H1 (cell line): ENCODE measurements at regions not wholly inside any gene's neighbourhood (a gene's known extent, or its start where the extent isn't known, plus 50 kb on each side); places are given as distances from the start of the nearest gene placed in this dataset.

Experiments used
- CTCF ChIA-PET: fragments of 300-600 bp; sonication (Branson Sonifier 250); formaldehyde crosslinking; loops from one replicate; lab custom pipeline; 2021; ENCODE audit not compliant: partially characterized antibody; lab: Charles Lee
- POLR2A ChIA-PET: fragments of 300-600 bp; sonication (Branson Sonifier 250); formaldehyde crosslinking; loops from one replicate; lab custom pipeline; 2021; ENCODE audit warnings: inconsistent platforms; ENCODE audit not compliant: partially characterized antibody; lab: Charles Lee
- DNase-seq, 2 experiments: peaks; one replicate each; pipeline versions ENCODE4 v3.0.0 to v3.0.0-alpha.2; 2010 to 2022; ENCODE audit warnings: low spot score in 2 of 2, low read depth in 1 of 2, mixed read lengths in 1 of 2
- FAIRE-seq: peaks from 2 replicates; lab custom pipeline; 2011; peaks lifted over from hg19 to GRCh38; lab: Jason Lieb, UNC
- H2AFZ ChIP-seq: 2 replicates; pipeline ENCODE4 v1.8.1; 2012; ENCODE audit warnings: low read length, inconsistent platforms
- H2AK5ac ChIP-seq: 2 replicates; pipeline ENCODE4 v1.6.1; 2013; ENCODE audit warnings: low read depth, low read length
- H2BK120ac ChIP-seq: replicated peaks from 2 replicates; pipeline ENCODE3; 2013; ENCODE audit warnings: low read depth, low read length, inconsistent platforms
- H2BK12ac ChIP-seq: 2 replicates; pipeline ENCODE4 v1.6.1; 2013; ENCODE audit warnings: low read depth, low read length
- H2BK15ac ChIP-seq: 2 replicates; pipeline ENCODE4 v1.6.1; 2013; ENCODE audit warnings: low read length
- H2BK20ac ChIP-seq: 2 replicates; pipeline ENCODE4 v1.6.1; 2013; ENCODE audit warnings: low read length
- H2BK5ac ChIP-seq: 2 replicates; pipeline ENCODE4 v1.6.1; 2013; ENCODE audit warnings: low read depth, low read length
- H3K14ac ChIP-seq: 2 replicates; pipeline ENCODE4 v1.6.1; 2013; ENCODE audit warnings: inconsistent platforms; ENCODE audit not compliant: insufficient read length
- H3K18ac ChIP-seq: 2 replicates; pipeline ENCODE4 v1.6.1; 2013; ENCODE audit warnings: low read length; ENCODE audit errors: extremely low read depth
- H3K23ac ChIP-seq: 2 replicates; pipeline ENCODE4 v1.6.1; 2013; ENCODE audit warnings: inconsistent platforms; ENCODE audit not compliant: insufficient read length
- H3K23me2 ChIP-seq: 2 replicates; pipeline ENCODE4 v1.6.1; 2013; ENCODE audit warnings: low read depth, low read length
- H3K27ac ChIP-seq: 2 replicates; pipeline ENCODE4 v1.6.1; 2011; ENCODE audit warnings: low read depth, low read length, inconsistent platforms
- H3K27me3 ChIP-seq, 4 experiments: replicated peaks in 1 of 4; 1 replicate in 1 of 4; 2 replicates in 3 of 4; pipeline versions ENCODE4 v1.6.1 to v1.8.1; 2011 to 2013; ENCODE audit warnings: low read length in 3 of 4, mild to moderate bottlenecking in 3 of 4, inconsistent platforms in 2 of 4, mixed read lengths in 2 of 4, moderate library complexity in 1 of 4; ENCODE audit not compliant: control insufficient read depth in 3 of 4, insufficient read depth in 3 of 4; ENCODE audit errors: extremely low read depth in 1 of 4
- H3K36me3 ChIP-seq, 4 experiments: 2 replicates each; pipeline versions ENCODE4 v1.6.1 to v1.8.1; 2011 to 2013; ENCODE audit warnings: mild to moderate bottlenecking in 4 of 4, low read length in 3 of 4, moderate library complexity in 2 of 4, control low read depth in 1 of 4, inconsistent platforms in 1 of 4; ENCODE audit not compliant: insufficient read depth in 4 of 4, control insufficient read depth in 2 of 4
- H3K4ac ChIP-seq: replicated peaks from 2 replicates; pipeline ENCODE3; 2013; ENCODE audit warnings: low read length, low read depth, mixed read lengths, inconsistent platforms; ENCODE audit not compliant: insufficient read length
- H3K4me1 ChIP-seq, 4 experiments: replicated peaks in 1 of 4; 1 replicate in 1 of 4; 2 replicates in 3 of 4; pipeline versions ENCODE4 v1.6.1 to v1.8.1; 2011 to 2013; ENCODE audit warnings: low read length in 3 of 4, inconsistent platforms in 2 of 4, mixed read lengths in 1 of 4; ENCODE audit not compliant: insufficient read depth in 4 of 4, control insufficient read depth in 3 of 4
- H3K4me2 ChIP-seq, 2 experiments: 2 replicates each; pipeline versions ENCODE4 v1.6.1 to v1.8.1; 2011 to 2013; ENCODE audit warnings: low read depth in 2 of 2, low read length in 2 of 2, control low read depth in 1 of 2, inconsistent platforms in 1 of 2, mild to moderate bottlenecking in 1 of 2; ENCODE audit not compliant: insufficient read depth in 1 of 2
- H3K4me3 ChIP-seq, 4 experiments: fragments of 200-600, 300-600 bp in 1 of 4; sonication (generic), shearing (Covaris generic), sonication (Bioruptor Twin) in 1 of 4; 2 replicates each; pipeline versions ENCODE4 v1.5.1 to v1.8.1; 2011 to 2016; ENCODE audit warnings: low read length in 4 of 4, low read depth in 3 of 4, control low read depth in 2 of 4, inconsistent platforms in 2 of 4, mild to moderate bottlenecking in 2 of 4, mixed read lengths in 1 of 4, moderate library complexity in 1 of 4; ENCODE audit not compliant: insufficient read depth in 2 of 4; ENCODE audit errors: extremely low read depth in 1 of 4
- H3K56ac ChIP-seq: replicated peaks from 2 replicates; pipeline ENCODE3; 2013; ENCODE audit warnings: low read depth, mild to moderate bottlenecking, mixed read lengths, low read length, inconsistent platforms; ENCODE audit not compliant: insufficient read length
- H3K79me1 ChIP-seq: 2 replicates; pipeline ENCODE4 v1.6.1; 2013; ENCODE audit warnings: low read depth, low read length, control low read depth
- H3K79me2 ChIP-seq, 2 experiments: 2 replicates each; pipeline versions ENCODE4 v1.6.1 to v1.8.1; 2012 to 2013; ENCODE audit warnings: low read length in 2 of 2, mild to moderate bottlenecking in 2 of 2, inconsistent platforms in 1 of 2; ENCODE audit not compliant: insufficient read depth in 2 of 2, control insufficient read depth in 1 of 2
- H3K9ac ChIP-seq, 4 experiments: replicated peaks in 1 of 4; 1 replicate in 1 of 4; 2 replicates in 3 of 4; pipeline versions ENCODE4 v1.6.1 to v1.8.1; 2011 to 2013; ENCODE audit warnings: low read depth in 3 of 4, low read length in 3 of 4, control low read depth in 2 of 4, mild to moderate bottlenecking in 2 of 4, moderate library complexity in 2 of 4, inconsistent platforms in 1 of 4; ENCODE audit errors: extremely low read depth in 1 of 4
- H3K9me3 ChIP-seq, 2 experiments: 2 replicates each; pipeline versions ENCODE4 v1.6.1 to v1.8.1; 2012 to 2013; ENCODE audit warnings: mild to moderate bottlenecking in 2 of 2, moderate library complexity in 2 of 2, control low read depth in 1 of 2, inconsistent platforms in 1 of 2, low read depth in 1 of 2, low read length in 1 of 2, mixed read lengths in 1 of 2; ENCODE audit not compliant: insufficient read depth in 2 of 2
- H4K20me1 ChIP-seq, 2 experiments: replicated peaks in 1 of 2; 2 replicates each; pipeline versions ENCODE3 to v1.8.1; 2011 to 2013; ENCODE audit warnings: inconsistent platforms in 2 of 2, low read length in 2 of 2, mild to moderate bottlenecking in 1 of 2; ENCODE audit not compliant: insufficient read depth in 2 of 2, control insufficient read depth in 1 of 2
- H4K5ac ChIP-seq: 2 replicates; pipeline ENCODE4 v1.6.1; 2013; ENCODE audit warnings: low read length, low read depth, mixed read lengths, inconsistent platforms; ENCODE audit not compliant: insufficient read length
- H4K8ac ChIP-seq: 2 replicates; pipeline ENCODE4 v1.8.0; 2013; ENCODE audit warnings: mild to moderate bottlenecking, moderate library complexity, low read length, inconsistent platforms; ENCODE audit not compliant: insufficient read depth; ENCODE audit errors: extremely low read depth
- H4K91ac ChIP-seq: replicated peaks from 2 replicates; pipeline ENCODE3; 2013; ENCODE audit warnings: low read length, mixed read lengths, inconsistent platforms; ENCODE audit not compliant: insufficient read length
- BACH1 ChIP-seq: IDR thresholded peaks from 2 replicates; pipeline ENCODE4 v1.6.1; 2012; ENCODE audit warnings: low read length, improper control_type of control experiment
- CHD1 ChIP-seq: IDR thresholded peaks from 2 replicates; pipeline ENCODE4 v1.6.1; 2012; ENCODE audit warnings: low read depth, low read length, improper control_type of control experiment
- CHD2 ChIP-seq: IDR thresholded peaks from 2 replicates; pipeline ENCODE4 v1.6.1; 2012; ENCODE audit warnings: low read length, improper control_type of control experiment
- CREB1 ChIP-seq: IDR thresholded peaks from 2 replicates; pipeline ENCODE4 v1.6.1; 2012; ENCODE audit warnings: inconsistent platforms
- CTBP2 ChIP-seq: IDR thresholded peaks from 2 replicates; pipeline ENCODE4 v1.7.0; 2011; ENCODE audit warnings: borderline replicate concordance, mild to moderate bottlenecking, moderate library complexity, mixed read lengths, low read length; ENCODE audit not compliant: insufficient read depth, insufficient read length
- E2F6 ChIP-seq: IDR thresholded peaks from 2 replicates; pipeline ENCODE4 v1.6.1; 2012; ENCODE audit warnings: inconsistent platforms
- HDAC6 ChIP-seq: IDR thresholded peaks from one replicate; pipeline ENCODE4 v1.7.1; 2012; ENCODE audit warnings: low read depth, mild to moderate bottlenecking, inconsistent platforms, low read length, moderate library complexity
- KDM5A ChIP-seq: fragments of 200-600 bp; IDR thresholded peaks from 2 replicates; pipeline ENCODE4 v1.7.1; 2012; ENCODE audit warnings: mild to moderate bottlenecking, low read length, inconsistent platforms, mixed read lengths
- NANOG ChIP-seq: IDR thresholded peaks from 2 replicates; pipeline ENCODE4 v1.6.1; 2011; ENCODE audit warnings: low read length, low read depth, mild to moderate bottlenecking, inconsistent platforms; ENCODE audit not compliant: insufficient read depth, poor library complexity, severe bottlenecking
- NRF1 ChIP-seq: IDR thresholded peaks from 2 replicates; pipeline ENCODE4 v1.6.1; 2011; ENCODE audit warnings: mild to moderate bottlenecking, low read depth, low read length, improper control_type of control experiment
- POLR2A ChIP-seq, 2 experiments: IDR thresholded peaks; 1 replicate in 1 of 2; 2 replicates in 1 of 2; pipeline ENCODE4 v1.6.1; 2011; ENCODE audit warnings: low read depth in 2 of 2, low read length in 2 of 2, mild to moderate bottlenecking in 2 of 2; ENCODE audit errors: control extremely low read depth in 1 of 2
- RAD21 ChIP-seq, 2 experiments: IDR thresholded peaks in 1 of 2; conservative IDR thresholded peaks in 1 of 2; 2 replicates each; pipeline ENCODE4 v1.6.1; 2011; ENCODE audit warnings: low read depth in 2 of 2, low read length in 2 of 2, improper control_type of control experiment in 1 of 2, inconsistent platforms in 1 of 2, mild to moderate bottlenecking in 1 of 2, moderate library complexity in 1 of 2
- RNF2 ChIP-seq: fragments of 200-900, 300-1000 bp; sonication (generic); IDR thresholded peaks from 2 replicates; pipeline ENCODE4 v1.7.1; 2016; ENCODE audit warnings: borderline replicate concordance, low read depth, mild to moderate bottlenecking, antibody characterized with exemption, low read length; ENCODE audit not compliant: poor library complexity, severe bottlenecking; ENCODE audit errors: missing control alignments
- YY1 ChIP-seq: IDR thresholded peaks from 2 replicates; pipeline ENCODE4 v1.6.1; 2011; ENCODE audit warnings: low read depth, mild to moderate bottlenecking, low read length
- ZNF274 ChIP-seq: IDR thresholded peaks from 2 replicates; pipeline ENCODE4 v1.7.0; 2012; ENCODE audit warnings: low read length, borderline replicate concordance; ENCODE audit errors: extremely low read depth
- WGBS, 2 experiments: shearing (Covaris generic) in 1 of 2; methylation state at CpG; one replicate each; pipeline versions ENCODE4 v1.1.6 to v1.1.7; 2013 to 2015; ENCODE audit warnings: low lambda C conversion rate in 2 of 2, mixed read lengths in 2 of 2, inconsistent platforms in 1 of 2, low coverage in 1 of 2, missing lambda C conversion rate in 1 of 2; ENCODE audit not compliant: insufficient replicate concordance in 2 of 2, insufficient coverage in 1 of 2, insufficient read length in 1 of 2; ENCODE audit errors: extremely low coverage in 1 of 2, missing lambda C conversion rate in 1 of 2; 5-methylcytosine and 5-hydroxymethylcytosine counted together

- no peak overlapping the region for H3K56ac ChIP-seq
- H3K4ac ChIP-seq = no peak overlapping the region
- H3K27ac ChIP-seq = no peak overlapping the region
- no peak overlapping the region for H3K18ac ChIP-seq
- ChIA-PET CTCF (interaction anchor here (1.0 to 1.2 kb wide), 2 partner anchors 12 to 32 kb away, joined by 3 to 4 read pairs; no protein-coding TSS in a partner anchor), POLR2A (no interaction called here)
- H3K14ac ChIP-seq = no peak overlapping the region
- H3K9ac ChIP-seq = no peak overlapping the region
- no peak overlapping the region for H3K4me3 ChIP-seq
- WGBS, 2 experiments = 5% methylated on average over 1 of the region's 1 CpG; no CpG with 5 or more reads in 1 of the 2 experiments
- no peaks in the 10 kb centered on the region for H3K9me3 ChIP-seq
- no peak overlapping the region for H2AFZ ChIP-seq
- H4K8ac ChIP-seq = no peak overlapping the region
- no peaks in the 10 kb centered on the region for H3K79me1 ChIP-seq
- no peak overlapping the region for H2AK5ac ChIP-seq
- no peak overlapping the region for H2BK15ac ChIP-seq
- H4K5ac ChIP-seq = no peak overlapping the region
- no peaks in the 10 kb centered on the region for H3K4me1 ChIP-seq
- no peak overlapping the region for H2BK120ac ChIP-seq
- no peak overlapping the region for H3K4me2 ChIP-seq
- H2BK20ac ChIP-seq = no peak overlapping the region
- H2BK5ac ChIP-seq = no peak overlapping the region
- no peak overlapping the region for H3K23ac ChIP-seq
- no peaks in the 10 kb centered on the region for H3K27me3 ChIP-seq
- no peaks in the 10 kb centered on the region for H4K20me1 ChIP-seq
- H3K23me2 ChIP-seq = no peaks in the 10 kb centered on the region
- no peak overlapping the region for H4K91ac ChIP-seq
- H2BK12ac ChIP-seq = no peak overlapping the region
- FAIRE-seq = no peak
- H3K36me3 ChIP-seq = no peaks in the 10 kb centered on the region
- DNase-seq = no peak
- H3K79me2 ChIP-seq = no peaks in the 10 kb centered on the region
- TF ChIP-seq ZNF274 = no peak
- no peak for TF ChIP-seq RAD21 (IDR thresholded peaks at IDR 0.05 in 1 of 2, conservative IDR thresholded peaks at IDR 0.05 in 1 of 2; ENCODE audit: low read depth in 2 of 2, low read length in 2 of 2)
- TF ChIP-seq YY1 = no peak
- no peak for TF ChIP-seq NANOG
- TF ChIP-seq CHD2 = no peak
- no peak for TF ChIP-seq KDM5A
- TF ChIP-seq POLR2A (IDR thresholded peaks at IDR 0.05; ENCODE audit: control extremely low read depth in 1 of 2, low read depth in 2 of 2, low read length in 2 of 2) = no peak
- TF ChIP-seq CREB1 = no peak
- no peak for TF ChIP-seq CTBP2
- TF ChIP-seq RNF2 = no peak
- no peak for TF ChIP-seq HDAC6
- TF ChIP-seq NRF1 = no peak
- no peak for TF ChIP-seq E2F6
- no peak for TF ChIP-seq CHD1
- no peak for TF ChIP-seq BACH1
Observed at GRCh38 chr3:70138606-70139005, 139.1 kb downstream of the SAMMSON start.
